Fibroblast of villous mesenchyme (primary cell): ENCODE measurements at regions not wholly inside any gene's neighbourhood (a gene's known extent, or its start where the extent isn't known, plus 50 kb on each side); places are given as distances from the start of the nearest gene placed in this dataset.

ENCODE experiments used
- DNase-seq: peaks from one replicate; pipeline ENCODE4 v3.0.0-alpha.2; 2010; ENCODE audit warnings: low read depth
- H3K4me3 ChIP-seq: 2 replicates; pipeline ENCODE4 v1.5.1; 2011; ENCODE audit warnings: low read depth, mild to moderate bottlenecking, low read length
- CTCF ChIP-seq: IDR thresholded peaks from 2 replicates; pipeline ENCODE4 v1.5.1; 2012; ENCODE audit warnings: low read depth, mild to moderate bottlenecking, low read length; ENCODE audit not compliant: insufficient read depth

DNA sequence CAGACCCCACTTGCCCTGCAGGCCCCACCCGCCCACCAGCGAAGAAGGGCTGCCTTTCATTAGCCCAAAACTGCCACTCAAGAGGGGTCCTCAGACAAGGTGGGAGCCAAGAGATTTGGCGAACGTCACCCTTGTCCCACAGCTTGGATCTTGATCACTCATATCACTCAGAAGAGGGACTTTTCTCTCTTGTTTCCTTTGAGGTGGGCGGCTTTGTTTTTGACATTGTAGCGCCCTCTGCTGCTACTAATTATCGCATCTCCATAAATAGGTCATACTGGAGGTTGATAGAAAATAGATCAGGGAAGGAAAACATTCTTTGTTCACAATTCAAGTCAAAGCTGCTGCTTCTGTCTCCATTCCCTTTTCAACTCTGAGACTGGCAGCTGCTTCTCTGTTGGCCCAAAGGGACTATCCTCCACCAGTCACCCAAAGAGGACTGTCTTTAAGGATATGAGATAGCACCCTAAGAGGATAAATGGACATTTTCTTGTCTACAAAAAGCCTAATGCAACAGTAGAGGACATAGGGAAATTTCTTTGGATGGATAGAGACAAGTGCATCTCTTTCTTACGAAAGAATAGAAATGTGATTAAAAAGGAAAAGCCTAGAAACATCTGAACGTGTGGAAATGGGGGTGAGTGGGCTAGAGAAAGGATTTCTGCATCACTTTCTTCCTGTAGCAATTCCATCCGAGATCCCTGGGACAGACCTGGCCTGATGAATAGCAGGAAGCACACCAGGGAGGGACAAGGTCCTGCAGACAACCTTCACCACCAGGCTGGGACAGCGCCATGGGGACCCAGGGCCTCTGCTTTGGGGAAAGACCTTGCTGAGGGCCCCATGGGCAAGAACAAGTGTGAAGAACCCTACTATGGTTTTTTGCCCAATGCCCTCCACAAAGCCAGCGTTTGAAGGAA, 115.8 kb downstream of the DAD1 start:
- peak; percentile 57 for TF ChIP-seq CTCF
- DNase-seq = peak; percentile 64
- no peak overlapping the region for H3K4me3 ChIP-seq

GRCh38 chr14:22472466-22472865, 116.6 kb downstream of the DAD1 start:
- no peak overlapping the region for H3K4me3 ChIP-seq
- no peak for TF ChIP-seq CTCF
- no peak for DNase-seq

DNA sequence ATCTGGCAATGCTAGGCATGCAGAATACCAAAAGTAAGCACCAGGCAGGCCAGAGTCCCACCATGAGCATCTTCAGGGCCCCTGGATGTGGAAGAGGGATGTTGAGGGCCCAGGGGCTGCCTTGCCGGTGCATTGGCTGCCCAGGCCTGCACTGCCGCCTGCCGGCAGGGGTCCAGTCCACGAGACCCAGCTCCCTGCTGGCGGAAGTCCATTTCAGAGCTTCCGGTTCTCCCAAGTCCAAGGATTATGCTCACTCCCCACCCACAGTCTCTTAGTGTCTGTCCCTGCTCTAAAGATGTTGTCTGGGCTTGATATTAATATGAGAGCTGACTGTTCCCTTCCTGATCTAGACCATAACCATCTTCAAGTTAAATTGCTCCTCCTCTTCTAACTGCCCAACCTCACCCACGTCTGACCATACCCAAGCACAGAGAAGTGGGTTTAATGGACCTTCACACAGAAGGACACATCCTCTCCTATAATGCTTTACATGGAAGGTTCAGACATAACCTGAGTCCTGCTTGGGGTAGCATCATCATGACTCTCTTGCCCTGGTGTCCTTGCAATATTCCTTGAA, 117.4 kb downstream of the DAD1 start:
- peak; percentile 53 for DNase-seq
- TF ChIP-seq CTCF = peak; percentile 75
- H3K4me3 ChIP-seq = no peak overlapping the region

DNA sequence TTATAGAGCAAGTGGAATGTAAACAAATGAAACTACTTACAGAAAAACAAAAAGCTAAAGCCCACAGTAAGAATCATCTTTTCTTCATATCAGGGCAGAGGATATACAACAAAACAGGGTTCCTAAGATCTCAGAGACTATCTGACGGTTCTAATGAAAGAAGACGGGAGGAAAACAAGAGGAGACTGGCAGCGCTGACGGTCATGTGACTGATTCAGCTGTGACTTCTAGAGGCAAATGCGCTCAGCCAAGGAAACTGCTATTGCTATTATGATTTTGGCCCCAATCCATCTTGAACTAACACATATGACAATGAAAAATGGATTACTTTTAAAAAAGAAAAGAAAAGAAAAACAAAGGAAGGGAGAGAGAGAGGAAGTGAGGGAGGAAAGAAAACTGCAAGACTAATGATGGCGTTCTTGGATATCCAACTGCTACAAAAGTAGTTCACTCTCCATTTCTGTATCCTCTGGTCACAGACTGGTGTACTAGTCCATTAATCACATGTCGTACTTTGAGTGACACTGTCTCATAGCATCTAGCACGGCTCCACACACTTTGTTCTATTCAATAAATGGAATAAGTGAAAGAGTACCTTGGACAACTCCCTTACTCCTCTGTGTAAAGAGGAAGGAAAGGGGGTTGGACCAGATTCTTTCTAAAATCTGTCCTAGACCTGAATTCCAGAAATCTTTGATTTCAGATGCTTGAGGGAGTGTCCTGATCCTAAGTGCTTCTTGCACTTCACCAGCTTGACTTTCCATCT, 119.3 kb downstream of the DAD1 start:
- no peak for DNase-seq
- H3K4me3 ChIP-seq = no peak overlapping the region
- TF ChIP-seq CTCF = no peak

GRCh38 chr14:22468830-22469229, 120.2 kb downstream of the DAD1 start:
- no peak overlapping the region for H3K4me3 ChIP-seq
- DNase-seq = no peak
- TF ChIP-seq CTCF = no peak

DNA sequence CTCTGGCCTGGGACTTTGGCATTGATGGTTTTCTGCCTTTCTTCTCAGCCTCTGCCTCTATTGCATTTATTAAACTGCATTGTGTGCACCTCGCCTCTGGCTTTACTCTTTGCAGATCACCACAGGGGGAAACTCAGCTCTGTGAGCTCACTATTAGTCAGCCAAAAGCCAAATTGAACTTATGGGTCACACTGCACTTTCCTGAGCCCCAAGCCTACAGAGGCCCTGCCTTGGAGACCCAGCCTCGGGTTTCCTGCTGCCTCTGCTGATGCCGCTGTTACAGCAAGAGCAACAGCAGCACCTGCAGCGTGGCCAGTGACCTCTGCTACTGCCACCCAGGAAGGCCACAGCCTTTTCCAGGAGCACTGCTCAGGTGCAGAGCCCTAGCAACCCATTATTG, 122.5 kb downstream of the DAD1 start:
- TF ChIP-seq CTCF = no peak
- no peak for DNase-seq
- H3K4me3 ChIP-seq = no peak overlapping the region
